ENCODE measurements at regions not wholly inside any gene's neighbourhood (a gene's known extent, or its start where the extent isn't known, plus 50 kb on each side); places are given as distances from the start of the nearest gene placed in this dataset.

GRCh38 chr7:67414858-67415257 lies 418.2 kb downstream of the TYW1 start:
- Histone ChIP-seq H3K36me3 (ENCODE audit: low read depth, low read length) (no peaks in the 10 kb centered on the region), H3K4me2 (ENCODE audit: low read length) (no peak overlapping the region), H3F3A (ENCODE audit: low read length, unreplicated experiment) (no peaks in the 10 kb centered on the region), H3K27me3 (ENCODE audit: low read length) (no peaks in the 10 kb centered on the region), H4K20me1 (ENCODE audit: low read length) (no peaks in the 10 kb centered on the region), H2AFZ (ENCODE audit: low read length) (no peak overlapping the region), H3K9ac (ENCODE audit: low read length) (no peak overlapping the region), H3K79me2 (ENCODE audit: low read length) (no peaks in the 10 kb centered on the region), H3K9me3 (ENCODE audit: low read length) (no peaks in the 10 kb centered on the region), H3K27ac (ENCODE audit: low read length) (no peak overlapping the region), H3K4me1 (ENCODE audit: insufficient read depth, low read length) (no peaks in the 10 kb centered on the region), H3K4me3 (ENCODE audit: low read length) (no peak overlapping the region), H3K9me2 (replicated peaks; ENCODE audit: low read length) (no peaks in the 10 kb centered on the region)
- TF ChIP-seq EZH2phosphoT487 (IDR thresholded peaks at IDR 0.05; ENCODE audit: borderline replicate concordance, low read length) (no peak), CTCF (conservative IDR thresholded peaks at IDR 0.05; ENCODE audit: low read depth, low read length) (no peak), EZH2 (IDR thresholded peaks at IDR 0.05; ENCODE audit: low read length, unreplicated experiment) (no peak)
- DNase-seq (no peak), ATAC-seq (no peak)
- no TSS peak for BruUV-seq (replicated peaks)
- ChIA-PET POLR2A (ENCODE audit: unreplicated experiment) (no interaction called here), CTCF (no interaction called here)
- intact Hi-C loops (cut with micrococcal nuclease), result no loop called here

- no peak overlapping the region for H3K4me3 ChIP-seq (ENCODE audit: low read length)
- H3K9me2 ChIP-seq (replicated peaks; ENCODE audit: low read length), result no peaks in the 10 kb centered on the region
- ATAC-seq (no peak), DNase-seq (no peak)
- TF ChIP-seq EZH2 (IDR thresholded peaks at IDR 0.05; ENCODE audit: low read length, unreplicated experiment) (no peak), CTCF (conservative IDR thresholded peaks at IDR 0.05; ENCODE audit: low read depth, low read length) (no peak), EZH2phosphoT487 (IDR thresholded peaks at IDR 0.05; ENCODE audit: borderline replicate concordance, low read length) (no peak)
- BruUV-seq (replicated peaks), result no TSS peak
- no peaks in the 10 kb centered on the region for H3K79me2 ChIP-seq (ENCODE audit: low read length)
- H3K9ac ChIP-seq (ENCODE audit: low read length), result no peak overlapping the region
- H3K4me2 ChIP-seq (ENCODE audit: low read length), result no peak overlapping the region
- no peaks in the 10 kb centered on the region for H3K36me3 ChIP-seq (ENCODE audit: low read depth, low read length)
- no peaks in the 10 kb centered on the region for H3K9me3 ChIP-seq (ENCODE audit: low read length)
- intact Hi-C loops (cut with micrococcal nuclease), result no loop called here
- CTCF ChIA-PET, result no interaction called here
- H3K4me1 ChIP-seq (ENCODE audit: insufficient read depth, low read length), result no peaks in the 10 kb centered on the region
- H4K20me1 ChIP-seq (ENCODE audit: low read length), result no peaks in the 10 kb centered on the region
- H3K27me3 ChIP-seq (ENCODE audit: low read length), result no peaks in the 10 kb centered on the region
- no peaks in the 10 kb centered on the region for H3F3A ChIP-seq (ENCODE audit: low read length, unreplicated experiment)
- POLR2A ChIA-PET (ENCODE audit: unreplicated experiment), result no interaction called here
- no peak overlapping the region for H2AFZ ChIP-seq (ENCODE audit: low read length)
- H3K27ac ChIP-seq (ENCODE audit: low read length), result no peak overlapping the region
These were observed 426.0 kb downstream of the TYW1 start for GRCh38 chr7:67422601-67423000.

- no peak for ATAC-seq
- Histone ChIP-seq H3K9me2 (replicated peaks; ENCODE audit: low read length) (no peaks in the 10 kb centered on the region), H4K20me1 (ENCODE audit: low read length) (no peaks in the 10 kb centered on the region), H3K9ac (ENCODE audit: low read length) (no peak overlapping the region), H3K79me2 (ENCODE audit: low read length) (no peaks in the 10 kb centered on the region), H3K36me3 (ENCODE audit: low read depth, low read length) (no peaks in the 10 kb centered on the region), H3K4me3 (ENCODE audit: low read length) (no peak overlapping the region), H3K9me3 (ENCODE audit: low read length) (no peaks in the 10 kb centered on the region), H3K27me3 (ENCODE audit: low read length) (no peaks in the 10 kb centered on the region), H3K4me1 (ENCODE audit: insufficient read depth, low read length) (no peaks in the 10 kb centered on the region), H2AFZ (ENCODE audit: low read length) (no peak overlapping the region), H3K4me2 (ENCODE audit: low read length) (no peak overlapping the region), H3K27ac (ENCODE audit: low read length) (no peak overlapping the region), H3F3A (ENCODE audit: low read length, unreplicated experiment) (no peaks in the 10 kb centered on the region)
- ChIA-PET POLR2A (ENCODE audit: unreplicated experiment) (no interaction called here), CTCF (no interaction called here)
- no peak for DNase-seq
- no peak for TF ChIP-seq EZH2 (IDR thresholded peaks at IDR 0.05; ENCODE audit: low read length, unreplicated experiment)
- TF ChIP-seq EZH2phosphoT487 (IDR thresholded peaks at IDR 0.05; ENCODE audit: borderline replicate concordance, low read length), result no peak
- TF ChIP-seq CTCF (conservative IDR thresholded peaks at IDR 0.05; ENCODE audit: low read depth, low read length), result no peak
- intact Hi-C loops (cut with micrococcal nuclease), result no loop called here
- no TSS peak for BruUV-seq (replicated peaks)
These were observed 426.4 kb downstream of the TYW1 start for GRCh38 chr7:67423065-67423464.
